Left lobe of liver (tissue), 2 donors: ENCODE measurements at regions not wholly inside any gene's neighbourhood (a gene's known extent, or its start where the extent isn't known, plus 50 kb on each side); places are given as distances from the start of the nearest gene placed in this dataset.

Experiments used
- ATAC-seq: fragments of 200-7000 bp; cut with Tn5 transposase; one replicate; pipeline ENCODE4 v1.9.1; 2020; ENCODE audit warnings: mild to moderate bottlenecking, moderate library complexity
- DNase-seq: peaks from one replicate; pipeline ENCODE4 v3.0.0-alpha.2; 2020; ENCODE audit warnings: low spot score
- donor health status: DM: no; HTN: no; CAD: no; lungs with moderate emphysema.
- donor health status: DM: no; HTN: yes; CAD: no.

DNA sequence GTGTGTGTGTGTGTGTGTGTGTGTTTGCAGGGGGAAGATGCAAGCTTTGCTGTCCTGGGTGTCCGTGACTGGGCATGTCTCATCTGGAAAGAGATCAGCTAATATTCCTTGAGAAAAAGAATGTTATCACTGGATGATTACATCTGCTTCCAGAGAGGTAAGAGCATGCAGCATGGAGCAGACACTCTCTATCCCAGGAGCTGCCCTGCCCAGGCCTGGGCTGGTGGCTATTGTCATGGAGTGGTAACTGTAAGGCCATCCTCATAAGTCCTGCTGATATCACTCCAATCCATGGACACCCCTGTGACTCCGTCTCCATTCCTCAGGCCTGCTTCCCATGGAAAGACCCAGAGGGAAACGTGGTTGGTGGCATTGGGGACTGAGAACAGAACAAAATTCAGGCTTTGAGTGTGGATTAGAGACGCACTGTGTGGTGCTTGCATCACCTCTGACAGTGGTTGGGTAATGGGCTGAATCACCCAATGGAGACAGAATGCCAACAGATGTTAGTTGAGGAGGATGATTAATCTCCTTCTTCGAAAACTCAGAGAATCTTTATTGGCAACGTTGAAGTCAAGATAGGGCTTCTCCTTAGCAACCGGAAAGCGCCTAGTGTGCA, 52.0 kb upstream of the KCNIP1 start:
- ATAC-seq (no peak), DNase-seq (no peak)

DNA sequence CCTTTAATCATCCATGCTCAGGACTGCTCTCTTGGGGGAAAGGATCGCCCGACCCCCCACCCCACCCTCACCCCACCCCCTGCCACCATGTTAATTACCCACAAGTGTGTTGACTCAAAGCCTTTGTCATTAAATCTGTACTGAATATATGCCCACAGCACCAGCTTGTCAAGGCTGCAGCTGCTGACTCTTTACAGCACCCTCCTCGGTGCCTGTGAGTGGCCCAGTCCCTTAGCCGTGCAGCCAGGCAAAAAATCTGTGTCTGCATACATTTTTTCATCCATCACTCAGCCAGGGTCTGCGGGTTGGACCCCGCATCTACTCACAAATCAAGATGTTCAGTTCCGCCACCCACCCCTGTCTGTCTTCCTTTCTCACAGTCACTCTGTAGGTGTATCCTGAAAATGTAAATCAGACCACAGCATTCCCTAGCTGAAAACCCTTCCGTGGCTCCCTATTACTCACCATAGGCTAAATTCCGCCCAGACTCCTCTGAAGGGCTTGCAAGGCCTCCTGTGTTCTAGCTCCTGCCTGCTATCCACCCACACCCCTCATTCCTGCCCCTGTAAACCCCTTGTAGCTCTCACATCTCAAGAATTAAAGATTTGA, 53.7 kb upstream of the KCNIP1 start:
- DNase-seq (no peak), ATAC-seq (no peak)

DNA sequence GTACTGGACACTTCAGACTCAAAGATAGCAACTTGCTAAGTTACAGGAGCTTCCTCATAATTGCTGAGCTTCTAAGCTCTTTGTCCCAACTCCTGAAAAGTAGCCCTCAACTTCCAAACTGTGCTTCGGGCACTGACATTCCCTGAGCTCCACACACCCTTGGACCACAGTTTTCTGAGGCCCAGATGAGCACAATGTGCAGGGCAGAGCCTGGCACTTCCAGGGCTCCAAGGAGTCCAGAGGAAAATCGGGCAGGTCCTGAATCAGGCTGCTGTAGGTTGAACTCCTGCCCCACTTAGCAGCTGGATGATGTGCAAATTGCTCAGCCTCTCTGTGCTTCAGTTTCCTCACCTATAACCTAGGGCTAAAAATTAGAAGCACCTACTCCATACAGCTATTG, 54.6 kb upstream of the KCNIP1 start:
- ATAC-seq, result no peak
- DNase-seq, result no peak

DNA sequence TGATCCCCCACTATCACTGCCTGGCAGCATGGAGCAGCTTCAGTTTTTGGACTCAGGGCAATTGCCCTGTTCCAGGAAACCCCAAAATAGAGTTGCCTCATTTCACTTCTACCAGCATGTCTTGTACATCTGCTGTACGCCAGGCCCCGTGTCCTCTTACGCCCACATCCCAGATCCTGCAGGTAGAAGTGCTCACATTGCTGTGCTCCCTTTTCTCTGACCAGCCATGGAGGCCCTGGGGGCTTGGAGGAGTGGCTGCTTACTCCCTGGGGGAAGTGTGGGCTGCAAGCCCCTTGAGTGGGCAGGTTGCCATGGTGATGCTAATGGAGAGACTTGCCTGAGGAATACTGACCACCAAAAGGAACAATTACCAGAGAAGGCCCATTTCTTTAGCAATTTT, 55.6 kb upstream of the KCNIP1 start:
- DNase-seq (no peak), ATAC-seq (no peak)

DNA sequence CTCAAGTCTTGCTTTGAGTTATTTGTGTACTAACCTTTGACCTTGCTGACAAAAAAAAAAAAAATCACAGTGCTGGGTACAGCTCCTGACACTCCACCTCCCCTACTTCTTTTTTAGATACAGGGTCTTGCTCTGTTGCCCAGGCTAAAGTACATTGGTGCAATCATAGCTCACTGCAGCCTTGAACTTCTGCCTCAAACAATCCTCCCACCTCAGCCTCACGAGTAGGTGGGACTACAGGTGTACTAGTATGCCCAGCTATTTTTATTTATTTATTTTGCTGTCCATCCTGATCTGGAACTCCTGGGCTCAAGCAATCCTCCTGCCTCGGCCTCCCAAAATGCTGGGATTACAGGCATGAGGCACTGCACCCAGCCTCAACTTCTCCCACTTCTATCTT, 57.2 kb upstream of the KCNMB1 start:
- DNase-seq (no peak), ATAC-seq (no peak)

DNA sequence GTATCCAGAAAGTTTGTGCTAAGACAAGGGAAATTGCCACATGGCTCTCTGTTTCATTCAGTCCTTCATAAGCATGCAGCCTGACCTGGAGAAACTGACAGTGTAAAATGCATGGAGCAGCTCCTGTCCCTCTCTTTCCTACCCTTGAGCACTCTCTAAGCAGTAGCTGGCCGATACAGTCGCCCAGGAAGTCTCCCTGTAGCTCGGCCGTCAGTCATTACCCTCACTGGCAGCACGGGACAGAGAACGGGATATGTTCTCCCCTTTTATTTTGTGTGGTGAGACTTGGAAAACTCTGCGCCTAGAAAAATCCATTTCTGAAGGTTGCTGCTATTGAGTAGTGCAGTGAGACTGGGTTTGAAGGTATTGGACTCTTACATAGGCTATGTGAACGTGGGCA, 56.8 kb upstream of the KCNMB1 start:
- no peak for ATAC-seq
- DNase-seq, result no peak

DNA sequence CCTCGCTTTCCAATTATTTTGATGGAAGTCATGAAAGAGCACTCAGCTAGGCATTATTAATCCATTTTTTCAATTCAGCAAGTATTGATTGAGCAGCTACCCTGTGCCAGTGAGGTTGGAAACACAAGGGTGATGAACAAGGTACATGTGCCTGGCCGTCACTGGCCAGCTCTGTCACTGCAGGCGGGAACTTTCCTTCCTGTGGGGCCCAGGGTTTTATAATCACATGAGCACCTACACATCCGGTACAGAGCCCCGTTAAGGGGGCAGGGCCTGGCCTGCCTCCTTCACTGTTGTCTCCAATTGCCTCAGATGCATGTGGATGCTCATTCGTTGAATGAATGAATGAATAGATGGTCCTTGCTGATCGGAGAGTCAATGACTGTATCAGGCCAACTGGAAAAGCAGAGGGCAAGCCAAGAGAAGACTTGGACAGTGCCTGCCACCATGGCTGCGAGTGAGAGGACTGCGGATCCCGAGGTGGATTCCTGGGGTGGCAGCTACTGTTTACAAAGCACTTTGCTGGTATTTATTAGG, 55.9 kb upstream of the KCNMB1 start:
- DNase-seq (no peak), ATAC-seq (no peak)

DNA sequence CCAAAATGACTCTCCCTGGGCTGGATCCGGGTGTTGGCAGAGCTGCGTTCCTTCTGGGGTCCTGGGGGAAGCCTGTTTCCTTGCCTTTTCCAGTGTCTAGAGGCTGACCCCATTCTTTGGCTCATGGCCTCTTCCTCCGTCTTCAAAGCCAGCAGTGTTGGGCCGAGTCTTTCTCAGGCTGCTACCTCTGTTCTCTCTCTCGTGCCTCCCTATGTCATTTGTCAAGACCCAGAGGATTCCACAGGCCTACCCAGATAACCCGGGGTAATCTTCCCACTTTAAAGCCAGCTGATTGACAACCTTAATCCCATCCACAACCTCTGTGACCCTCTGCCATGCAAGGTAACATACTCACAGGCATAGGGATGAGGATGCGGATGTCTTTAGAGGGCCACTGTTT, 55.0 kb upstream of the KCNMB1 start:
- ATAC-seq (no peak), DNase-seq (no peak)

DNA sequence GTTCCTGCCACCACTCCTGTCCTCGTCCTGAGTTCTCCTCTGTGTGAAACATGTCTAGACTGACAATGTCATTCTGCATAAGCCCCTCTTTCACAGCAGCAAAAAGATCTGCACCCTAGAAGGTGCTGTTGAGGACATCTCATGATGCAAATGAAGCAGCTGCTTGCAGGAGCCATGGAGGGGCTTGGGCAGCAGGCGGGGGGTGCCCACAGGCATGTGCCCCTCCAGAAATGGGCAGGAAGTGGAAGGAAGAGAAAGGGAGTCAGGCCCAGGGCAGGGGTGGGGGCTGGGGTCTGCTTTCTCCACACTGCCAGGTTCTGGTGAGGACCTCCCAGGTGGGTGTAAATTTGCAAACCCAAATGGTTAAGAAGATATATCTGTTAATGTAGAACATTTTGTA, 54.5 kb upstream of the KCNMB1 start:
- DNase-seq (no peak), ATAC-seq (no peak)

DNA sequence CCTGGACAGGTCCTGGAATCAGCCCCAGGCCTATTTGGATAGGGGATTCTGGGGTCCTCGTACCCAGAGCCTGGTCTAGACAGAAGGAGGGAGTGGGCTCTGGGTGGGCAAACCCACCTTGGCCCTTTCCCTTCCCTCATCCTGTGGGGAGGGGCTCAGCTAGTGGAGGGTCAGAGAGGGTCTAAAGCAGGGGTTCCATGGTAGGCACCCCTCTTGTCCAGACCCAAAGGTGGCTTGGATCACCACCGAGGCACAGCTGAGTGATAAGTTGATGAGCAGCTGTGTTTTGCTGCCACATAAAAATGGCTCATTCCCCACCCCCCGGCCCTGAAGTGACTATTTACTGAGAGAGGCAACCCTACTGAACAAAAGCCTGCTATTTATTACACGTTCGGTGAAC, 53.8 kb upstream of the KCNMB1 start:
- no peak for DNase-seq

DNA sequence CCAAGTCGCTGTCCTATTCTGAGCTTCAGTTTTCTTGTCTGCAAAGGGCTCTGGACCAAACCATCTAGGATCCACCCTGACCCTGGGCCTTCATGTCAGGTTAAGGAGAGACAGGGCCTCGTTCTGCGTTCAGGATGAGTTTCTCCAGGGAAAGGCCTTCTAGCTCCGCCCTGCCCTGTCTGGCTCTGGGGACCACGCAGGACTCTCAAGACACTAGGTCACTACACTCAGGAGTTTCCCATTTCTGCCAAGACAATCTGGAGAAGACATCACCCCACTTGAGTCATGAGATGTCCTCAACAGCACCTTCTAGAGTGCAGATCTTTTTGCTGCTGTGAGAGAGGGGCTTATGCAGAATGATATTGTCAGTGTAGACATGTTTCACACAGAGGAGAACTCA, 53.2 kb upstream of the KCNMB1 start:
- DNase-seq (no peak), ATAC-seq (no peak)

More for the DNA sequence above, 53.8 kb upstream of the KCNMB1 start:
- ATAC-seq, result no peak

DNA sequence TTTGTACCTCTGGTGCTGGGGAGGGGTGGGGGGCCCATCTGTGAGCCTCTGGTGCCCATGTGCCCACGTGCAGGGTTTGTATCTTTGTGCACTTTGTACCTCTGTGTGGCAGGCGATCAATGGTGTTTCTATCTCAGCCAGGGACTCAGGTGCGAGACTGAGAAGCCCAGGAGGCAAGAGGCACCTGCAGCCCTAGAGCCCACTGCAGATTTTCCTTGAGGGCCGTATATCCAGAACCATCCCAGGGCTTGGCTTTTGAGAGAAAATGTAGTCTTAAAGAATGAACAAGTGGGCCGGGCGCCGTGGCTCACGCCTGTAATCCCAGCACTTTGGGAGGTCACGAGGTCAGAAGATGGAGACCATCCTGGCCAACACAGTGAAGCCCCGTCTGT, 52.2 kb upstream of the KCNMB1 start:
- DNase-seq, result no peak

DNA sequence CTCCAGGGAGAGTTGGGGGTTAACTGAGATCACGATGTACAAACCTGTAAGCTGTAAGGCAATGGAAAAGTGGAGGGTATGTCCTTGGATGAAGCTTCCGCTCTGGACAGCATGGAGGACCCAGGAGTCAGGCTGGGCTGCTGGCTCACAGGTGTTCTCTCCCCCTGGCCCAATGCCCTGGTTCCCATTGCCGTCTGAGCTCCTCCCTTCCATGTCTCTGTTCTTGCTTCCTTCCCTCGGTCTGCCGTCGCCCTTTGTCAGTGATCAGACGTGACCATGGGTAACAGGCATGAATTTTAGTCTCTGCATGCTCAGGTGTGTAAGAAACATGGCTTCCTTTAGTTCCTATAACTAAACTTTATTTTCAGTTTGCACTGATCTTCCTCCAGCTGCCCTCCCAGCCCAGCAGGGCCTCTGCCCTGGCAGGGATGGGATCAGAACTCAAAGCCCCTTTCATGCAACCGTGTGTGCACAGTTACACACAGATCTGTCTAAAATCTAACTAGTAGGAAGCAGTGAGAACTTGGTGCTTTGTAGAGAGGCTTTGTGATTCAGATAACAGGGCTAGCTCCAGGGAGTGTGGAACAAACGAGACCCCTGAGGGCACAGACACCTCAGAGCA, 51.7 kb upstream of the KCNMB1 start:
- DNase-seq (peak; percentile 32), ATAC-seq (no peak)

More for the DNA sequence above, 52.2 kb upstream of the KCNMB1 start:
- no peak for ATAC-seq

DNA sequence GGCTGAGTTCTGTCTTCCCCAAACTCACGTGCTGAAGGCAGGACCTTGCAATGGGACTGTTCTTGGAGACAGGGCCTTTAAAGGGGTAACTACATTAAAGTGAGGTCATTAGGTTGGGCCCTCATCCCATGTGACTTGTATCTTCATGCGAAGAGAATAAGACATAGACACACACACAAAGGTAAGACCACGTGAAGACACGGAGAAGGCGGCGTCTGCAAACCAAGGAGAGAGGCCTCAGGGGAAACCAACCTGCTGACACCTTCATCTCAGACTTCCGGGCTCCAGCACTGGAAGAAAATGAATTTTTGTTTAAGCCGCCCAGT, 50.7 kb upstream of the KCNMB1 start:
- ATAC-seq (no peak), DNase-seq (no peak)

DNA sequence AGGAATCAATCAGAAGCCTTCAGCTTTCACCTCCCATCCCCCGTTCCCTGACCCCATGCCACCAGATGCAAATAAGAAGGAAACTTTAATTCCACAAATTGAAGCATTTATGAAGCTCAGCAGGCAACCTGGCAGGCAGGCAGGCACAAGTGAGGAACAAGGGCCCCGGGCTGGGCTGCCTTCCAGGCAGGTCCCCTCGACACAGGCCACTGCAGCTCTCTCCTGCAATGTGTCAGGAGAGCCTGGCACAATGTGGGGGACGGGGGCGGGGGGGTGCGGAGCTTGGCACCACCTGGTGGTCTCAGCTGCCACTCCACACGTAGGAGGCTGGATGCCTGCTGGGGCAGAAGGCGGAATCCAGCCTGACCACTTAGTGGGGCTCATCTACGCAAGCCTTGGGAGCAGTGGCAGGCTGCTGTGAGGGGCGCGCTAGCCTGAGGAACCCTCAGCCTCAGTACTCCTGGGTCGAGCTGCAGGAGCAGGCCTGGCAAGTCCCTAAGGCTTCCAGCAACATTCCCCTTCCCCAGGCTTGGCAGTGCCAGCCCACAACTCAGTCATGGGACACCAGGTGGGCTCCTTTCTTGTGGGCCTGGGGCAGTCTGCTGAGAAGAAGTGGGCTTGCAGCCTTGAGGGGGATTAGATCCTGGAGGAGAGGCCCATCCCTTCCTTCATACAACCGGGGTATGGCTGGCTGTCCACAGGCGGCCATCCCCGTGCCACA, 50.2 kb upstream of the KCNMB1 start:
- DNase-seq (peak; percentile 32), ATAC-seq (no peak)
